HG03342 (cell line): ENCODE measurements at regions not wholly inside any gene's neighbourhood (a gene's known extent, or its start where the extent isn't known, plus 50 kb on each side); places are given as distances from the start of the nearest gene placed in this dataset.
"Not testable (repeated sequence)": the region's sequence is repeated elsewhere in the genome, so short reads cannot be mapped to it uniquely, and the experiment has no call there.

Source experiments
- ATAC-seq: cut with Tn5 transposase; IDR thresholded peaks from one replicate; pipeline ENCODE4 v1.9.1; 2021; ENCODE audit warnings: mild to moderate bottlenecking, moderate library complexity; ENCODE audit not compliant: unreplicated experiment

DNA sequence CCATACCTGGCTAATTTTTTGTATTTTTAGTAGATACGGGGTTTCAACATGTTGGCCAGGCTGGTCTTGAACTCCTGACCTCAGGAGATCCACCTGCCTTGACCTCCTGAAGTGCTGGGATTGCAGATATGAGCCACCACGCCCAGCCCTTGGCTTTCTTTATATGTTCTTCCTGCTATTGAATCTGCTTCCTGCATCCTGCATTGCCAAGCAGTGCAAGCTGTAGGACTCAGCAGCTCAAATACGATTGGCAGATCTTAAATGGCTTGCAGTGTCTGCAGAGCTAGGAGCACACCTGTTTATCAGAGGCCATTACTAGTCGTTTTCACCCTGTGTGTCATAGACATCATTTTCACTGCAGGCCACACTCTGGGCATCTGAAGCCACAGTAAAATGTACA, 426.2 kb upstream of the PPP2R3A start:
- no peak for ATAC-seq

DNA sequence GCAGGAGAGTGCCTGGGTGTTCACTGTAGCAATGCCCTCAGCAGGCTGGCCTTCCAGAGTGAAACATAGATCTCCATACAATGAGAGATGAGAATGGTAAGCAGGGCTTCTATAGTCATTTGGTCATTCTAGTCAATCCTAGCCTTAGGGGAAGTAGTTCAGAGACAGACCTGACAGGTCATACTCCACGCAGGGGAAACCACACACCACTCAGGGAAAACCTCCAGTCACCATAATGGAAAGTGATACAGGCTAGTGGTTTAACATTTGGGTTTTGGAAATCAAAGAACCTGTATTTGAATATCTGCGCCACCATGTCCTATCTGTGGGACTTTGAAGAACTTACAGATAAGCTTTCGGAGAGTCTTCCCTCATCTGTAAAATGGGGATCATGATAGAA, 425.7 kb upstream of the PPP2R3A start:
- ATAC-seq = no peak

DNA sequence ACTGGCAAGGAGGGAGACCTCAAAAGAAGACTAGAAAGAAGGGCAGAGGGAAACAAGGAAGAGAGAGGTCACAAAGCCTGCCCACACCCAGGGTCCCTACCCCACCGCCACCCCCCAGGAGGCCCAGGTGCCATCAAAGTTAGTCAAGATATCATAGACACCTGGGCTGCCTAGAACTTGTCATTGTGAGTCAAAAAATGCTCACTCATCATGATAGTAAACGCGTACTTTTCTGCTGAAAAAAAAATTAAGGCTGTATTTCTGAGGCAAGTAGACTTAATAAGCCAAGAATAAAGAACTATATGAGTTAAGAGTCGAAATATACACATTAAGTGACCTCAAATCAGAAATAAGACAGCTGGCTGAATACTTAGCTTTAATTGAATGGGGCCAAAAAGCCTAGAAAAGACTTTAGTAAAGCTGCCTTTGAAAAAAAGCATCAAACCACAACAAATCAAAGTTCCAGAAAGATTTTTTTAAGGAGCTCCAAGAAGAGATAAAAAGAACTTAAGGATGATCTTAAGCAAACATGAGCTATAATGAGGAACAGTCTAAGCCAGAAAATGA, 415.5 kb upstream of the PPP2R3A start:
- ATAC-seq = no peak

DNA sequence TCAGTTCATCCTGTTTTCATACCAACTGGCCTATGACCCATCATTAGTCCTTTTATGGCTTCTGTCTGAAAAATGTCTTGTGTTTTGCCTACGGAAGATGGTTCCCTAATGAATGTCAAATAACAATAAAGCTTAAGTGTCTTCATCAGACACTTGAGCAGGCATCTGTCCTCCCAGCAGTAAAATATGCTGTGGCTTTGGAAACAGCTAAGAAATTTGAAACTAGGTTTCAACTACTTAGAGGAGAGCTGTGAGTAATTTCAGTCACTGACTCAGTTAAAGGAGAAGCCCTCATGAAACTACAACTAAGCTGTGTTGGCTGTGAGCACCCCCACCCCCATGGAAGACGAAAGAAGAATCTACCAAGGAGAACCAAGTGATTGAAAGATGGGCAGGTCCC, 409.4 kb upstream of the PPP2R3A start:
- ATAC-seq = no peak

DNA sequence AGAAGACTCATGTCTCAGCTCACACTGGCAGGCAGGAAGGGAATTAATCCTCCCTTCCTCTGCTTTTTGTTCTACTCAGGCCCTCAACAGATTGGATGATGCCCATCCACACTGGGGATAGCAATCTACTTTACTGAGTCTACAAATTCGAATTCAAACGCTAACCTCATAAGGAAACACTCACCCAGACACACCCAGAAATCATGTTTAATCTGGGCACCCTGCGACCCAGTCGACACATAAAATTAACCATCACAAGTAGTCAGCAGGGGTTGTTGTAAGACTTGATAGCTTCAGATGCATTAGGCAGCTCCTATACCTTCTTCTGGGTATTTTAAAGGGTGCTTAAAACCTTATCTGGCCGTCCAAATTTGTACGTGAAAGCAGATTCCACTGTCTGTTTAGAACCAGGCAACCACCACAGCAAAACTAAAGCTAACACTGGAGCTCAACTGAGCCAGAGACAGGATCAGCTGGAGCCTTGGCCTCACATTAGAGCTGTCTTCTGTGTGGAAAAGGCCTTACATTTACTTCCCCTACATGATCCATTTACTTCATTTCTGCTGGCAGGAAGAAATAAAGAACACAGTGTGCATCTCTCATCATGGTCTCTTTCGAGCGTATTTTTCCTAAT, 407.3 kb upstream of the PPP2R3A start:
- ATAC-seq = no peak

DNA sequence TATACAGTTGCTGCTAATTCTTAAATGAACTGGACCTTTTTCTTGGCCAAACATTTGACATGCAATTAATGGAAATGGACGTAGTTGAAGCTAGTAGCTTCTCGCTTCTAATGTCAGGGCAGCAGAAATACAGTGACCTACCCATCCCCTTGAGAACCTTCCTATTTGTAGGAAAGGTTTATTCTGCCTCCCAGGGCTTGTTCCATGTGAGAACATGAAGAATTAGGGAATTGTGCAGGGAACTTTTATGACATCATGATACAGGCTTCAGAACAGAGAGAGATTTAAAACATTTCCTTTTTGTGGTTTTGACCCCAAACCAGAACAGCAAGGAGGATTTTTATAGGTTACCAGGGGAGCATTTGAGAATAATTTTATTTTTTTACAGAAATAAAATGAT, 406.6 kb upstream of the PPP2R3A start:
- no peak for ATAC-seq

DNA sequence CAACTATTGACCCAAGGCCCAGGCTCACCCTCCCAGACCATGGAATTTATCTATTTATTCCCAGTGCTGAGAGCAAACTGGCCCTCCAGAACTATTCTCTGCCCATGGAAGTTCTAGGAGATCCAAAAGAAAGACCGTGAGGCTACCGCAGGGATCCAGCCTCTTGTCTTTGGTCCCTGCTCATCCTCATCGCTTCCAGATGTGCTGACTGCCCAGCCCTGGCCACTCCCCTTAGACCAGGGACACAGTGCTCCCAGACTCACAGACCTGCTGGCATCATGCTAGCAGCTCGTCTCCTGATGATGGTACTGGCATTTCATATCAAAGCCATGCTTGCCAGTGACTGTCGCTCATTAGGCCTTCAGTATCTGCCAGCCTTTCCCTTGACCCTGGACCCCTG, 405.7 kb upstream of the PPP2R3A start:
- no peak for ATAC-seq

DNA sequence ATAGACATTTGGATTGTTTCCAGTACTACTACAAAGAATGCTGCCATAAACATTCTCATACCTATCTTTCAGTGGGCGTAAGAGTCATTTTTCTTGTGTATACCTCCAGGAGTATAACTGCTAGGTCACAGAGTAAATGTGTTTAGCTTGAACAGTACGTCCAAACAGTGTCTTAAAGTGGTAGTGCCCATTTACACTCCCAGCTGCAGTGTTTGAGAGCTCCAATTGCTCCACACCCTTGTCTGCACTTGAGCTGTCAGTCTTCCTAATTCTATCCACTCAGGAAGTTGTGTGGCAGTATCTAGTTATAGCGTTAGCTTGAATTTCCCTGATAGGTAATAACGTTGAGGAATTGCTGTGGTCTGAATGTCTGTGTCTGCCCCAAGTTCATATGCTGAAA, 404.7 kb upstream of the PPP2R3A start:
- no peak for ATAC-seq

DNA sequence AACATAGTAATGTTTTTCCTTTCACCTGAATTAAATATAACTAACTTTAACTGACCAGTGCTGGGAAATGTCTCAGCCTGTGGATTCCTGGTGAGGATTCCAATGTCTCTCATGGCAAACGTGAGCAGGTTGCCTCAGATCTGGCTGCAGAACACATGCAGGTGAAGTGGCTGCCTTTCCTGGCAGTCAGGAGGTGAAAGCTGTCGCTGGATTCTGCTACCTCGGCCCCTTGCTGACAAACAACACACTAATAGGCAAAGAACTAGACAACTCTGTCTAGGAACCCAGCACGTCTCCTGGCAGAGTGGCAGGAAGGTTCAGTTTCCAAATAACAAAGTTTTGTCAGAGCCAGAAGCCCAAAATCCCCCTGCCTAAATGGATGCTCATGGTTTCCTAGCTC, 400.8 kb upstream of the PPP2R3A start:
- ATAC-seq = no peak

DNA sequence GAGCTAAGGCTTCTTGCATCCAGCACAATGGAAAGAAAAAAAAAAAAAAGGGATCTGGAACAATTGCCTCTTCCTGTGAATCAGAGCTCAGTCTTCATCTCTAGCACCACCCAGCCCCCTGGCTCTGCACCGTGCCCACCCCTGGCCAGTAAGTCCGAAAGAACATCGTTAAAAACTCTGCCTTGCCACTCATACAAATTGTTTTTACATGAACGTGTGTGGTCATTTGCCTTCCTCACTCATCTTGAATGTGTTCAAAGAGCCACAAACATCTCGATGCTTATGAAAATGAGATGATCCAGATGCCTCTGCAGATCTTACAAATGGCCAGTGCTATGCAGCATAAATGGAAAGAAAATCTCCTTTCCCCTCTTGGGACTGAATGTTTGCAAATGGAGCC, 400.0 kb upstream of the PPP2R3A start:
- no peak for ATAC-seq

DNA sequence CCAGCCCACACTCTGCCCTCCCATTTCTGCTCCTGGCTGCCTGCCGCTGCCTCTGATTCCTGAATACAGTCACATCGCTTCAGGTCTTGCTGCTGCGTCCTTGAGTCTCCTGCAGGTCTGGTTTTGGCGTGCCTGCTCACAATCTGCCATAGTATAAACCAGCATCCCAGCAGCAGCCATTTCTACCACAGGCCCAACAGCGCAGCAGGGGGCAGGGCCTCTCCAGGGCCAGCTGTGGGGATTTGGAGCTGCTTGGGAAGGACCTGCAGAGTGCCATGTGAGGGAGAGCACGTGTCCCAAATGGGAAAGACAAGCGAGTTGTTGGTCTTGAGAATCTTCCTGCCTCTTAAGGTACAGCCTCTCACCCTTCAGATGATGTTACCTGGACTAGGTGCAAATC, 398.3 kb upstream of the PPP2R3A start:
- no peak for ATAC-seq

DNA sequence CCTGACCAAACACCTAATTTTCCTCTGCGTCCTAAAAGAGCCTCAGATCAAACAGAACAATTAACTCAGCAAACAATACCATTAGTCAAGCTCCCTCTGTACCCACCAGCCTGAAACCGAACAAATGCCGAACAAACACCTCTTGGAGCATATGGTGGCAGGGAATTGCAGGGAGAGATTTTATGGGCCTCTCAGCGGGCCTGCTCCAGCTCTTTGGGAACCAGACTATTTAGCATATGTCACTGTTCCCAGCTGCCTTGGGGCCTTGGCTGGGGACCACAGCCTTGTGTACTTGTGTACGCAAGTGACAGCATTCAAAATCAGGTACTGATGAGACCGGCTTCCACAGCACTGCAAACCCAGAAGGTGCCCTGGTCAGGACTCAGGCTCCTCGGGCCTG, 388.8 kb upstream of the PPP2R3A start:
- no peak for ATAC-seq

DNA sequence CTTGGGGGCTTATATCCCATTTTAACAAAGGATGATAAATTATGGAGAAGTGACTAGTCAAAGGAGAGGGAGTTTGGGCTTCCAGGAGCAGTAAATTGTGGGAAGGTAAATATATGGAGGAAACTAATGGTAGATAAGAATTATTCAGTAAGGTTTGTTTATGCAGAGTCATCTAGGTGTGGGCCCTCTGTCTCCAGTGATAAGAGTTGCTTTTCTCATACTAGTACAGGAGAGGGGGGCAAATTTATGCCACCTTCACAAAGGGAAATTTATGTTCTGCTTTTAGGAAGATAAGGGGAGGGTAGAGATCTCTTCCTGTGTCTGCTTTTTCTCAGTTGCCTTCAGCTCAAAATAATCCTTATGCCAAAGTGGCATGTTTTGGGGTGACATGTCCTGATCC, 383.7 kb upstream of the PPP2R3A start:
- no peak for ATAC-seq

DNA sequence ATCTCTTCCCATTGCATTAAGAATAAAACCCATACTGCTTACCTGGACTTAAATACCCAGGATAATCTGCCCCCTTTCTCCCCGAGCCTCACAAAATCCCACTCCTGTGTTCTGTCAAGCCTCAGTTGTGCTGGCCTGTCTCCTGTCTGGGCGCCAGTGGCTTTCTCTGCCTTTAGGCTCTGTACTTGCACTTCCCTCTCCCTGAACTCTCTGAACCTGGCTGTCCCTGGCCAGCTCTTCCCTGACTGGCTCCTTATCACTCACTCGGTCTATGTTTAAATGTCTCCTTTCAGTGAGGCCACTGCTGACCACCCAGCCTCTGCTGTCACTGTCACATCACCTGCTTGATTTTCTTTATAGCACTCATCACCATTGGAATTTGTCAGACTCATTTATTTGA, 382.7 kb upstream of the PPP2R3A start:
- ATAC-seq = no peak

DNA sequence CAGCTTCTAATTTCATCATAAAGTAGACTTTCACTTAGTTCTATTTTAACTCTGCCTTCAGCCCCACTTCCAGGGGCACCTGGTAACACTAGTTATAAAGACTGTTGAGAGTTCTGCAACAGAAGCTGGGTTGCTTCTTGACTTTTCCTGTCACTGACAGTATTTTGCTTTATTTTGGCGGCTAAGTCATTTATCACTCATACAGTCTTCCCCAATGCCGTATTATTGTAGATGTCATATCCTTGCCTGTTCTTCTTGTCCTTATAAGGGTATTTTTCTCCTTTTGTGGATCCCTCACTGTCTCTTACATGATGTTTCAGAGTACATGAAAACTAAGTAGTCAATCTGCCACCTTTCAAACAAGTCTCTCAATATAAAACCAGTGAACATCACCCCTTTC, 369.0 kb upstream of the PPP2R3A start:
- no peak for ATAC-seq

DNA sequence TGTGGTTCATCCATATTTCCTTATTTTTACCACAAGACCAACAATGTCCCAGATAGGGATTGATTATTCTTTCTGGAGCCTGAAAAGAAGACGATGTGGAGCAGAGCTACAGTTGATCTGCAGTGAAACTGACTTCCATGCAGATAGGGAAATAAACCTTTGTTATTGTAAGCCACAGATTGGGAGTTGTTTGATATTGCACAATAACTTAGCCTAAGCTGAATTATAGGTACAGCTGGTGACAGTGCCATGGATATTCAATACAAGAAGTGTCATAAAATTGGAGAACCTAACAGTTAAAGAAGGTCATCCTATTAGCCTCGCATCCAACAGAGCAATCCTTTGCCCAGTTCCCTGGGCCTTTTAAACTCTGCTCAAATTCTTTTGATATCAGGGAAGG, 367.7 kb upstream of the PPP2R3A start:
- ATAC-seq = no peak

DNA sequence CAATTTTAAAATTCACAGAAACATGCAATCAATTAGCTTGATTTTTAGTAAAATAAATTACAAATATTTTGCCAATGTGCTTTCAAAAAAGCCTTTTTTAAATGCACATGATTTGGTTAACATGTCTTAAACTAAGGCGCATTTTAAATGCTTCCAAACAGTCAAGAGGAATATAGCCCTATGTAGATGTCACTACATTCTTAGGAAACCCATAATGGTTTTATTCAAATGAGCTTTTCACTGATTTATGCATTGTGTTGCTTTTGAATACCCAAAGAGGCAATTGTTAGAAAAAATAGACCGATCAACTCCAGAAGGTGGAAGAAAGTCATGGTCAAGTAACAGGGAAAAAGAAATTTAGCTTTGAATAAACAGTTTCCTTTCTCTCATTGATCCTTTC, 366.9 kb upstream of the PPP2R3A start:
- ATAC-seq = no peak

DNA sequence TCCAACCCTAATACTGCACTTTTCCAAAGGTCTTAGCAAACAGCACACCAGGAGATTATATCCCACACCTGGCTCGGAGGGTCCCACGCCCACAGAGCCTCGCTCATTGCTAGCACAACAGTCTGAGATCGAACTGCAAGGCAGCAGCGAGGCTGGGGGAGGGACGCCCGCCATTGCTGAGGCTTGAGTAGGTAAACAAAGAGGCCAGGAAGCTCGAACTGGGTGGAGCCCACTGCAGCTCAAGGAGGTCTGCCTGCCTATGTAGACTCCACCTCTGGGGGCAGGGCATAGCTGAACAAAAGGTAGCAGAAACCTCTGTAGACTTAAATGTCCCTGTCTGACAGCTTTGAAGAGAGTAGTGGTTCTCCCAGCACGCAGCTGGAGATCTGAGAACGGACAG, 361.0 kb upstream of the PPP2R3A start:
- not testable (repeated sequence) for ATAC-seq

DNA sequence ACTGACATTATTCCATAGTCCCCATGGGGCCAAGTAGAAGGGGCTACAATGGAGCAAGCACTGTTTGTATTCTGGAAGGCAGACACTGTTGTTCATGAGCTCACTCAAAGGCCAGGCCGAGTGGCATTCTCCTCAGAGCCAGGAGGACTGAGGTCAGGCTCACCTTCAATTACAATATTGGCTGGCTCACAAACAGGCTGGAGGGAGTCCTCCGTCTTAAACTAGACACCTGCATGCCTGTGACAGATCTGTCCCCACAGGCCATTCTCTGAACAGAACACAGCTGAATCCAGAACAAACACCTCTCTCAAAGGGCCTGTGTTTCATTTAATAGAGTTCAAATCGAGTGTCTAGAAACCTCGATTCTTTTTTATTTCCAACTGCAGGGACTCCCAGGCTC, 347.4 kb upstream of the PPP2R3A start:
- ATAC-seq = no peak

DNA sequence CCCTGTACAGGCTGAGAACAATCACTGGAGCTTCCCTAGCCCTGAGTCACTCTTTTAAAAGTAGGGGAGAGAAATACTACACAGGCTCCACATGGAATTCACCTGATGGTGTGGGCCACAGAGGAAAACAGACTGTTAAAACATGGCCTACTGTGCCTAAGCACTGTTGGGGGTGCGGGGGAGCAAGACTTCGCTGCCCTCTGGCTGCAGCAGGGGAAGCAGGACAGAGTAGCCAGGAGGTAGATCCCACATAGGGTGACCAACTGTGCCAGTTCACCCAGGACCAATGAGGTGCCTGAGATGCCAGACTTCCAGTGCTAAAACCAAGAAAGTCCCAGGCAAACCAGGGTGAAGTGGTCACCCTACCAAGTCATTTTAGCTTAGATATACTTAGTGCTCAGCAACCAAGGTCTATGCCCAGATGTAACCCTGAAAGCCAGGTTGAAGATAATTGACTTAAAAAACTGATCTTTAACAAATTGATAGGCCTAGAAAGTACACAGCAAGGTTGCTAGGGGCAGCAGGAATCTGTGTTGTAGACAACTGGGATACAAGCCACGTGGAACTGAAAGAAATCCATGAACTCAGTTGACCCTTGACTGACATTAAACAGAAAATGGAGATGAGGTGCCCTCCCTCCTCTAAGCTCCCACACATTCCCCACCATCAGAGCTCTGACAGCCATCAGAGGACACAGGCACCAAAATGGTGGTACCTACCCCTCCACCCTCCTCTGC, 344.2 kb upstream of the PPP2R3A start:
- no peak for ATAC-seq

DNA sequence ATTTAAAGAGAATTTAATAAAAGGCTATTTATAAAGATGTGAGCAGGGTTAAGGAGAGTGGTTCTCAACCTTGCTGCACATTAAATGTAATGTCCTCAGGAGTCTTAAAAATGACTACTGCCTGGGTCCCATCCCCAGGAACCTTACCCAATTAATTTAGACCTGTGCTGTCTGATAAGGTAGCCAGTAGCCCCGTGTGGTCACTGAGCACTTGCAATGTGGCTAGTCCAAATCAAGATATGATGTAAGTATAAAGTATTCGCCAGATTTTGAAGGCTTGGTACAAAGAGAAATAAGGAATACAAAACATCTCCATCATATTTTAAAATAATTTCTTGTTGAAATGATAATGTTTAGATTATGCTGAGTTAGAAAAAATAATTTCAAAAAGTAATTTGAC, 343.3 kb upstream of the PPP2R3A start:
- no peak for ATAC-seq

DNA sequence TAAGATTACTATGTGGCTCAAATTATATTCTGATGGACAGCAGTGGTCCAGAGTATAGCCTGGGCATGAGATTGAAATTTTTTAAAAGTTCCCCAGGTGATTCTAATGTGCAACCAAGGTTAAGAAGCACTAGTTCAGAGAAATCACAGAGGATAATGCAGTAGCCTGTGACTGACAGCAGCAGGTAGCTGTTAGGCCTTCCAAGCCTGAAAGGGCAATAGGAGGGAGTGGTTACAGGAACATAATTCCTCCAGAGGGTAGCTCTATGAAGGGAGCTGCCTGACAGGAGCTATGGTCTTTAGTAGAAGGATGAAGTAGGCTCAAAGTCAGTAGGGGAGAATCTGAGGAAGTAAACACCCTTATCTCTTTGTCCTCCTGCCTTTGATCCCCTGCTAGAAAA, 342.9 kb upstream of the PPP2R3A start:
- ATAC-seq = no peak

DNA sequence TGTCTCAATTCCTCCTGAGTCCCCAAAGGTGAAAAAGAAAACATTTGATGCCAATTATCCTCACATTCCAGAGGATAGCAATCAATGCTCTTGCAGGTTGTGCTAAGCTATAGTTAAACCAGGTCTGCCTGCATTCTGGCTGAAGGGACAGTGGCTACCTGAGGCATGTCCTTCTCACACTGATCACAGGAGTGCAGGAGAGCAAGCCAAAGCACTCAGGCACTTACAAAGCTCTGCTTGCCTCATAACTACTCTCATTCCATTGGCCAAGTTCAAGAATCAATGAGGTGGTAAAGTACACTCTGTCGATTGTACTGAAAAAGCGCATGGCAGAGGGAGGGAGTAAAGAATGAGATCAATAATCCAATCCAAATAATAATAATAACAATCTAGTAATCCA, 342.0 kb upstream of the PPP2R3A start:
- no peak for ATAC-seq
